Fibroblast of skin of back (primary cell): ENCODE measurements at regions not wholly inside any gene's neighbourhood (a gene's known extent, or its start where the extent isn't known, plus 50 kb on each side); places are given as distances from the start of the nearest gene placed in this dataset.

Source experiments
- DNase-seq: peaks from one replicate; pipeline ENCODE4 v3.0.0-alpha.2; 2013

GRCh38 chr10:8575620-8576019 lies 521.1 kb downstream of the GATA3 start:
- DNase-seq, result no peak

- DNase-seq, result no peak
These were observed 521.8 kb downstream of the GATA3 start for GRCh38 chr10:8576281-8576680.

- no peak for DNase-seq
These were observed 522.4 kb downstream of the GATA3 start for GRCh38 chr10:8576911-8577310.

- DNase-seq, result no peak
These were observed 523.2 kb downstream of the GATA3 start for GRCh38 chr10:8577686-8578085.

- no peak for DNase-seq
These were observed 527.2 kb downstream of the GATA3 start for GRCh38 chr10:8581521-8582225.

GRCh38 chr10:8583096-8583495 lies 528.6 kb downstream of the GATA3 start:
- no peak for DNase-seq

- DNase-seq, result no peak
These were observed 530.2 kb downstream of the GATA3 start for GRCh38 chr10:8584666-8585065.

- no peak for DNase-seq
These were observed 532.0 kb downstream of the GATA3 start for GRCh38 chr10:8586504-8586903.

- no peak for DNase-seq
These were observed 533.6 kb downstream of the GATA3 start for GRCh38 chr10:8588135-8588534.

GRCh38 chr10:8590518-8590917 lies 536.0 kb downstream of the GATA3 start:
- no peak for DNase-seq

GRCh38 chr10:8591640-8592039 lies 537.2 kb downstream of the GATA3 start:
- no peak for DNase-seq

GRCh38 chr10:8594176-8594575 lies 539.7 kb downstream of the GATA3 start:
- no peak for DNase-seq

- no peak for DNase-seq
These were observed 540.2 kb downstream of the GATA3 start for GRCh38 chr10:8594711-8595110.

GRCh38 chr10:8595140-8595539 lies 540.7 kb downstream of the GATA3 start:
- no peak for DNase-seq

- no peak for DNase-seq
These were observed 542.5 kb downstream of the GATA3 start for GRCh38 chr10:8596929-8597472.

- DNase-seq, result no peak
These were observed 545.7 kb downstream of the GATA3 start for GRCh38 chr10:8600192-8600591.

GRCh38 chr10:8602821-8603220 lies 548.3 kb downstream of the GATA3 start:
- DNase-seq, result no peak

GRCh38 chr10:8614054-8614565 lies 559.6 kb downstream of the GATA3 start:
- DNase-seq, result no peak

GRCh38 chr10:8615118-8615517 lies 560.6 kb downstream of the GATA3 start:
- DNase-seq, result no peak

GRCh38 chr10:8616166-8616565 lies 561.7 kb downstream of the GATA3 start:
- no peak for DNase-seq

GRCh38 chr10:8617792-8618191 lies 563.3 kb downstream of the GATA3 start:
- DNase-seq, result no peak

GRCh38 chr10:8618834-8619233 lies 564.3 kb downstream of the GATA3 start:
- no peak for DNase-seq

GRCh38 chr10:8628351-8628750 lies 573.9 kb downstream of the GATA3 start:
- no peak for DNase-seq

- DNase-seq, result no peak
These were observed 579.4 kb downstream of the GATA3 start for GRCh38 chr10:8633909-8634308.

- DNase-seq, result no peak
These were observed 581.9 kb downstream of the GATA3 start for GRCh38 chr10:8636371-8636770.
